D341Med (cell line): ENCODE measurements at regions not wholly inside any gene's neighbourhood (a gene's known extent, or its start where the extent isn't known, plus 50 kb on each side); places are given as distances from the start of the nearest gene placed in this dataset.

ENCODE experiments used
- DNase-seq: peaks from one replicate; pipeline ENCODE4 v3.0.0; 2012; ENCODE audit warnings: low spot score

- no peak for DNase-seq
Observed at GRCh38 chrX:147838465-147839131, 73.1 kb upstream of the FMR1 start.

GRCh38 chrX:147846676-147847075, 65.0 kb upstream of the FMR1 start:
- no peak for DNase-seq

GRCh38 chrX:147847999-147848398, 63.7 kb upstream of the FMR1 start:
- DNase-seq, result no peak

- no peak for DNase-seq
Observed at GRCh38 chrX:147848543-147849443, 62.9 kb upstream of the FMR1 start.

GRCh38 chrX:147850875-147851274, 60.8 kb upstream of the FMR1 start:
- no peak for DNase-seq

GRCh38 chrX:147853701-147854100, 58.0 kb upstream of the FMR1 start:
- no peak for DNase-seq

- no peak for DNase-seq
Observed at GRCh38 chrX:147859666-147860065, 52.1 kb upstream of the FMR1 start.
